ENCODE measurements at regions not wholly inside any gene's neighbourhood (a gene's known extent, or its start where the extent isn't known, plus 50 kb on each side); places are given as distances from the start of the nearest gene placed in this dataset.

DNA sequence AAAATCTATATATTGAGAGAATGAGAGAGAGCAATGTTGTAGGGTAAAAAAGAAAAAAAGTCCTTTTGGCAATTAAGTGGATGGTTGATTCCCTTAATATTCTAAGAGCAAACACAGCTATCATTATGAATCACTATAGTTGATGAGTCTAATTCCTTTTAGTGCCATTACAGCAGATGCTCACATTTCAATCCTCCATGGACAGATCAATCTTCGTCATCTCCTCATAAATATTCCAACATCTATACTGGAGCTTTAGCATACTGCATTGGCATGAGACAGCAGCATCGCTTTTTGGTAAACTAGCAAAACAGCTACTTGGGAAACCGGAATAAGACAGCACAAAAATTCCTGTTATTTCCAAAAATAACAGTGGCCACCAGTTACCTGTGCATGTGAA is 796.7 kb downstream of the QKI start:
- TF ChIP-seq CTCF (IDR thresholded peaks at IDR 0.05), result no peak
- TF ChIP-seq POLR2AphosphoS5 (IDR thresholded peaks at IDR 0.05), result no peak
